Astrocyte (in vitro differentiated cells and primary cell): ENCODE measurements at regions not wholly inside any gene's neighbourhood (a gene's known extent, or its start where the extent isn't known, plus 50 kb on each side); places are given as distances from the start of the nearest gene placed in this dataset.

Experiments used
- EZH2 ChIP-seq: IDR thresholded peaks from 2 replicates; pipeline ENCODE4 v1.6.1; 2012; ENCODE audit warnings: mild to moderate bottlenecking, low read length, inconsistent platforms; ENCODE audit not compliant: insufficient read depth
- TF ChIP-seq, protein P1 (sequence below): IDR thresholded peaks from 2 replicates; pipeline ENCODE4 v1.5.1; 2011; ENCODE audit warnings: low read depth, mild to moderate bottlenecking, inconsistent platforms, low read length, moderate library complexity; ENCODE audit not compliant: insufficient read depth

GRCh38 chr4:18593297-18594002 lies 571.9 kb upstream of the LCORL start:
- TF ChIP-seq, protein P1, sequence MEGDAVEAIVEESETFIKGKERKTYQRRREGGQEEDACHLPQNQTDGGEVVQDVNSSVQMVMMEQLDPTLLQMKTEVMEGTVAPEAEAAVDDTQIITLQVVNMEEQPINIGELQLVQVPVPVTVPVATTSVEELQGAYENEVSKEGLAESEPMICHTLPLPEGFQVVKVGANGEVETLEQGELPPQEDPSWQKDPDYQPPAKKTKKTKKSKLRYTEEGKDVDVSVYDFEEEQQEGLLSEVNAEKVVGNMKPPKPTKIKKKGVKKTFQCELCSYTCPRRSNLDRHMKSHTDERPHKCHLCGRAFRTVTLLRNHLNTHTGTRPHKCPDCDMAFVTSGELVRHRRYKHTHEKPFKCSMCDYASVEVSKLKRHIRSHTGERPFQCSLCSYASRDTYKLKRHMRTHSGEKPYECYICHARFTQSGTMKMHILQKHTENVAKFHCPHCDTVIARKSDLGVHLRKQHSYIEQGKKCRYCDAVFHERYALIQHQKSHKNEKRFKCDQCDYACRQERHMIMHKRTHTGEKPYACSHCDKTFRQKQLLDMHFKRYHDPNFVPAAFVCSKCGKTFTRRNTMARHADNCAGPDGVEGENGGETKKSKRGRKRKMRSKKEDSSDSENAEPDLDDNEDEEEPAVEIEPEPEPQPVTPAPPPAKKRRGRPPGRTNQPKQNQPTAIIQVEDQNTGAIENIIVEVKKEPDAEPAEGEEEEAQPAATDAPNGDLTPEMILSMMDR: peak; percentile 83
- no peak for TF ChIP-seq EZH2
